ENCODE measurements at regions not wholly inside any gene's neighbourhood (a gene's known extent, or its start where the extent isn't known, plus 50 kb on each side); places are given as distances from the start of the nearest gene placed in this dataset.

GRCh38 chr3:28114893-28115292 lies 126.5 kb upstream of the CMC1 start (continued):
- peak; percentile 96 for TF ChIP-seq HNF4A (CRISPR knock-in tag; IDR thresholded peaks at IDR 0.05)
- no peak for TF ChIP-seq REL (CRISPR knock-in tag; conservative IDR thresholded peaks at IDR 0.05)
- 0 out of 2 replicates have a peak, but pooled peaks have one; percentile 67 for TF ChIP-seq ZNF580 (CRISPR knock-in tag; IDR thresholded peaks at IDR 0.05; ENCODE audit: borderline replicate concordance, low read depth)
- TF ChIP-seq, protein P1, sequence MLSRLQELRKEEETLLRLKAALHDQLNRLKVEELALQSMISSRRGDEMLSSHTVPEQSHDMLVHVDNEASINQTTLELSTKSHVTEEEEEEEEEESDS (CRISPR knock-in tag; IDR thresholded peaks at IDR 0.05; ENCODE audit: borderline replicate concordance): no peak
- peak; percentile 79 for TF ChIP-seq RERE (CRISPR knock-in tag; IDR thresholded peaks at IDR 0.05; ENCODE audit: low read depth)
- TF ChIP-seq REPIN1 (CRISPR knock-in tag; IDR thresholded peaks at IDR 0.05; ENCODE audit: borderline replicate concordance, low read depth): no peak
- TF ChIP-seq ARHGAP35 (CRISPR knock-in tag; IDR thresholded peaks at IDR 0.05; ENCODE audit: borderline replicate concordance): no peak
- peak; percentile 97 for TF ChIP-seq PAXIP1 (CRISPR knock-in tag; conservative IDR thresholded peaks at IDR 0.05)
- no peak for TF ChIP-seq RBAK (CRISPR knock-in tag; IDR thresholded peaks at IDR 0.05)
- TF ChIP-seq FOXA3 (CRISPR knock-in tag; IDR thresholded peaks at IDR 0.05): peak; percentile 99
- TF ChIP-seq ZNF224 (CRISPR knock-in tag; IDR thresholded peaks at IDR 0.05): no peak
- no peak for TF ChIP-seq FOXM1 (CRISPR knock-in tag; IDR thresholded peaks at IDR 0.05)
- no peak; the same call in 1 of the 2 replicates for TF ChIP-seq EHMT2 (IDR thresholded peaks at IDR 0.05; ENCODE audit: borderline replicate concordance, low read depth, low read length)
- TF ChIP-seq, protein P2, sequence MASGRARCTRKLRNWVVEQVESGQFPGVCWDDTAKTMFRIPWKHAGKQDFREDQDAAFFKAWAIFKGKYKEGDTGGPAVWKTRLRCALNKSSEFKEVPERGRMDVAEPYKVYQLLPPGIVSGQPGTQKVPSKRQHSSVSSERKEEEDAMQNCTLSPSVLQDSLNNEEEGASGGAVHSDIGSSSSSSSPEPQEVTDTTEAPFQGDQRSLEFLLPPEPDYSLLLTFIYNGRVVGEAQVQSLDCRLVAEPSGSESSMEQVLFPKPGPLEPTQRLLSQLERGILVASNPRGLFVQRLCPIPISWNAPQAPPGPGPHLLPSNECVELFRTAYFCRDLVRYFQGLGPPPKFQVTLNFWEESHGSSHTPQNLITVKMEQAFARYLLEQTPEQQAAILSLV (CRISPR knock-in tag; IDR thresholded peaks at IDR 0.05; ENCODE audit: borderline replicate concordance): no peak
- no peak for TF ChIP-seq GLMP (CRISPR knock-in tag; IDR thresholded peaks at IDR 0.05; ENCODE audit: borderline replicate concordance)
- TF ChIP-seq KLF11 (CRISPR knock-in tag; IDR thresholded peaks at IDR 0.05): 0 out of 2 replicates have a peak, but pooled peaks have one; percentile 38
- TF ChIP-seq NFYC (CRISPR knock-in tag; IDR thresholded peaks at IDR 0.05): no peak
- TF ChIP-seq SATB2 (CRISPR knock-in tag; IDR thresholded peaks at IDR 0.05): no peak
- no peak for TF ChIP-seq ZSCAN12 (CRISPR knock-in tag; IDR thresholded peaks at IDR 0.05)
- TF ChIP-seq ZSCAN30 (CRISPR knock-in tag; IDR thresholded peaks at IDR 0.05): no peak

Measured in HepG2 (cell line).